Esophagus muscularis mucosa (tissue), 4 donors: ENCODE measurements at regions not wholly inside any gene's neighbourhood (a gene's known extent, or its start where the extent isn't known, plus 50 kb on each side); places are given as distances from the start of the nearest gene placed in this dataset.
"Not testable (repeated sequence)": the region's sequence is repeated elsewhere in the genome, so short reads cannot be mapped to it uniquely, and the experiment has no call there.

Source experiments
- DNase-seq: peaks from one replicate; pipeline ENCODE4 v3.0.0-alpha.2; 2017; ENCODE audit errors: extremely low spot score
- H3K27ac ChIP-seq, 4 donors: fragments of 200-600 bp; sonication (generic); replicated peaks in 1 of 4; 1 replicate in 3 of 4; 2 replicates in 1 of 4; pipeline ENCODE4 v1.5.1; 2016 to 2019; ENCODE audit warnings: mild to moderate bottlenecking in 1 of 4
- H3K27me3 ChIP-seq, 4 donors: fragments of 200-600 bp; sonication (generic); one replicate each; pipeline versions ENCODE4 v1.5.1 to v1.6.0; 2016 to 2019
- H3K36me3 ChIP-seq, 4 donors: fragments of 200-600 bp; sonication (generic); one replicate each; pipeline ENCODE4 v1.5.1; 2016 to 2019
- H3K4me1 ChIP-seq, 4 donors: fragments of 200-600 bp; sonication (generic); one replicate each; pipeline ENCODE4 v1.5.1; 2016 to 2019
- H3K4me3 ChIP-seq, 4 donors: fragments of 200-600 bp; sonication (generic); 1 replicate in 2 of 4; 2 replicates in 2 of 4; pipeline ENCODE4 v1.5.1; 2016 to 2019; ENCODE audit warnings: mild to moderate bottlenecking in 4 of 4, moderate library complexity in 1 of 4
- H3K9me3 ChIP-seq, 4 donors: fragments of 200-600 bp; sonication (generic); 1 replicate in 3 of 4; 2 replicates in 1 of 4; pipeline ENCODE4 v1.5.1; 2016 to 2019
- EP300 ChIP-seq: sonication (generic); formaldehyde crosslinking; IDR thresholded peaks from one replicate; pipeline ENCODE4 v1.6.1; 2017; ENCODE audit warnings: antibody characterized with exemption
- POLR2A ChIP-seq: fragments of 450-650 bp; IDR thresholded peaks from one replicate; pipeline ENCODE4 v1.6.1; 2017; ENCODE audit warnings: antibody characterized with exemption, moderate library complexity, mild to moderate bottlenecking, low read depth
- POLR2AphosphoS5 ChIP-seq, 2 donors: sonication (generic); formaldehyde crosslinking; IDR thresholded peaks; one replicate each; pipeline ENCODE4 v1.6.1; 2017; ENCODE audit warnings: antibody characterized with exemption in 2 of 2
- WGBS: methylation state at CpG from one replicate; pipeline ENCODE4 v1.1.5; 2018; 5-methylcytosine and 5-hydroxymethylcytosine counted together
- intact Hi-C: fragments of 100-400 bp; cut with DNase I; formaldehyde crosslinking; loops from one replicate; pipeline ENCODE4 v1.15.1; 2023
- TF ChIP-seq, protein P1 (sequence below), 3 experiments: fragments of 200-600 bp in 2 of 3; fragments of 450-650 bp in 1 of 3; sonication (generic) in 2 of 3; IDR thresholded peaks; one replicate each; pipeline ENCODE4 v1.5.1; 2017 to 2019; ENCODE audit warnings: antibody characterized with exemption in 3 of 3, mild to moderate bottlenecking in 2 of 3, moderate library complexity in 1 of 3

DNA sequence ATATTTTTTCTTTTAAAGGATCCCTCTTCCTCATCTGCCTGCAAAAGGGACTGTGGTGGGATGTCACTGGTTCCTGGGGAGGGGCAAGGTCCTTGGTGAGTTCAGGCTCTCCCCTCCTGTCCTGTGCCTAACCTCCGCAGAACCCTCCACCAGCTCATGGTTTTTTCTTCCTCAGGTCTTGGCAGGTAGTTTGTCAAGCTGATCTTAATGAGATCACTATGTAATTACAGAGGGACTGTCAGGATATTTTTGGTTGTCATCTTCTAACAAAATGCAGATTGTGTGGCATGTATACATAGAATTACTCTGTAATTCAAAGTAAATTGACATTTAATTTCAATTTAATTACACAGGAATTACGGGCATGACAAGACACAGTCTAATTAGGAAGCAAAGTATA is 150.3 kb upstream of the SEMA6A start:
- H3K27ac ChIP-seq: no peak overlapping the region
- H3K9me3 ChIP-seq: no peaks in the 10 kb centered on the region
- H3K36me3 ChIP-seq: no peaks in the 10 kb centered on the region
- WGBS: 89% methylated on average over 2 of the region's 2 CpGs
- no peak overlapping the region for H3K4me3 ChIP-seq
- no peaks in the 10 kb centered on the region for H3K27me3 ChIP-seq
- H3K4me1 ChIP-seq: peaks cover 0 to 3% (median under 1%) of the 10 kb centered on the region in 4 donors
- intact Hi-C loops: no loop called here
- DNase-seq: no peak
- no peak for TF ChIP-seq POLR2AphosphoS5 (IDR thresholded peaks at IDR 0.05)
- no peak for TF ChIP-seq POLR2A
- TF ChIP-seq EP300: no peak
- TF ChIP-seq, protein P1, sequence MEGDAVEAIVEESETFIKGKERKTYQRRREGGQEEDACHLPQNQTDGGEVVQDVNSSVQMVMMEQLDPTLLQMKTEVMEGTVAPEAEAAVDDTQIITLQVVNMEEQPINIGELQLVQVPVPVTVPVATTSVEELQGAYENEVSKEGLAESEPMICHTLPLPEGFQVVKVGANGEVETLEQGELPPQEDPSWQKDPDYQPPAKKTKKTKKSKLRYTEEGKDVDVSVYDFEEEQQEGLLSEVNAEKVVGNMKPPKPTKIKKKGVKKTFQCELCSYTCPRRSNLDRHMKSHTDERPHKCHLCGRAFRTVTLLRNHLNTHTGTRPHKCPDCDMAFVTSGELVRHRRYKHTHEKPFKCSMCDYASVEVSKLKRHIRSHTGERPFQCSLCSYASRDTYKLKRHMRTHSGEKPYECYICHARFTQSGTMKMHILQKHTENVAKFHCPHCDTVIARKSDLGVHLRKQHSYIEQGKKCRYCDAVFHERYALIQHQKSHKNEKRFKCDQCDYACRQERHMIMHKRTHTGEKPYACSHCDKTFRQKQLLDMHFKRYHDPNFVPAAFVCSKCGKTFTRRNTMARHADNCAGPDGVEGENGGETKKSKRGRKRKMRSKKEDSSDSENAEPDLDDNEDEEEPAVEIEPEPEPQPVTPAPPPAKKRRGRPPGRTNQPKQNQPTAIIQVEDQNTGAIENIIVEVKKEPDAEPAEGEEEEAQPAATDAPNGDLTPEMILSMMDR (IDR thresholded peaks at IDR 0.05): no peak

DNA sequence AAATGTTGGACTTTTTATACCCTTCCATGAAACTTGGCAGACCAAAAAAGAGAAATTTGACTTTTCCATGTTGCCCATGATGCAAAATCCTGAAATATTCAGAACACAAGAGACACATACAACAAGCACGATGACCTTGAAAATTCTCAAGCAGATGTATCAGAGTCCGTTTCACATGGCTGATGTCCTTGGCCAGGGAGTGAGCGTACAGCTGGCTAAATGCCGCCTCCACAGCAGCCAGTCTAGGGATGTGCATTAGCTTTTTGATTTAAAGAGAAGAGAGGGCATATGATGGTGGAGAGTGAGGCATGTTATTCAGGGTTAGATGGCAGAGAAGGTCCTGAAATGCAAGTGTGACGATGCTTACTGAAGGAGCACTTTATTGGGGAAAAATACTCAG is 148.0 kb upstream of the SEMA6A start:
- intact Hi-C loops: no loop called here
- WGBS: 93% methylated on average over 5 of the region's 5 CpGs
- TF ChIP-seq POLR2A (no peak), EP300 (no peak), POLR2AphosphoS5 (IDR thresholded peaks at IDR 0.05) (no peak)
- TF ChIP-seq, protein P1 (IDR thresholded peaks at IDR 0.05): no peak

DNA sequence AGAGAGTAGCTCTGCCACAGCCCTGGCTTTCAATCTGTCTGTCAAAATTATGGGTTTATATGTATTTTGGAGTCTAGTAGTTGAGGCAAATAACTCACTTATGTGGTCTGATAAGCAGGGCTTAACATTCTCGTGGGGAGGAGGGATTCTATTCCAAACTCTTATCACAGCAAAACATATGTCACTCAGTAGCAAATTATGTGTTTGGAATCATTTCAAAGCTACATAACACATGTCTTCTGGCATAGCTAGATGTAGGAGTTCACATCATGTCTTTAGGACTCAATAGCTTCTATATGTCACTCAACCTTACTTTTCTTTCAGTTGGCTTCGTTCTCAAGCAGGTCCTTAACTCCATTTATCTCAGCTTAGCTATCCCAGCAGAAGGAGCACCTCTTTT is 144.5 kb upstream of the SEMA6A start:
- Histone ChIP-seq H3K36me3 (no peaks in the 10 kb centered on the region), H3K27me3 (no peaks in the 10 kb centered on the region), H3K27ac (no peak overlapping the region), H3K4me3 (no peak overlapping the region), H3K9me3 (no peaks in the 10 kb centered on the region), H3K4me1 (no peaks in the 10 kb centered on the region)
- intact Hi-C loops: no loop called here
- 88% methylated on average over 2 of the region's 2 CpGs for WGBS
- no peak for DNase-seq
- no peak for TF ChIP-seq POLR2A
- TF ChIP-seq EP300: no peak
- TF ChIP-seq, protein P1 (IDR thresholded peaks at IDR 0.05): no peak
- TF ChIP-seq POLR2AphosphoS5 (IDR thresholded peaks at IDR 0.05): no peak

More for the DNA sequence above, 148.0 kb upstream of the SEMA6A start:
- H3K27me3 ChIP-seq: no peaks in the 10 kb centered on the region
- no peaks in the 10 kb centered on the region for H3K36me3 ChIP-seq
- no peaks in the 10 kb centered on the region for H3K9me3 ChIP-seq
- H3K27ac ChIP-seq: no peak overlapping the region
- no peak overlapping the region for H3K4me3 ChIP-seq
- peaks cover 0 to 3% (median 0%) of the 10 kb centered on the region in 4 donors for H3K4me1 ChIP-seq
- DNase-seq: no peak

DNA sequence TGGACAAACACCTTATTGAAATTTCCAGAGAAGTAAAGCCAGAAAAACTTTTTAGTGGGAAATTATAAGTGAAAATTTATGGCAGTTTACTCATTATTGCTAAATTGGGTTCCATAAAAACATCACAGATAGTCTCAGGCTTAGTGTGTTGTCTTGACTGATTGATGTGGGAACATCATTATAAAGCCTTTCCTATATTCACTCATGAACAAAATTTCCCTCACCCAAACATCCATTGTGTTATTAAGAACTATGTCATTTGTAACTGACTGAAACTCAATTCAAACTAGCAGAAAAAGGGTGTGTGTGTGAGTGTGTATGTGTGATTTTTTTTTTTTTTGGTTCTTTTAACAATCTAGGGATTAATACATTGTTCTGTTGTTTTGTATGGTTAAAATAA is 143.7 kb upstream of the SEMA6A start:
- Histone ChIP-seq H3K4me3 (no peak overlapping the region), H3K27ac (no peak overlapping the region), H3K27me3 (no peaks in the 10 kb centered on the region), H3K36me3 (no peaks in the 10 kb centered on the region), H3K9me3 (no peaks in the 10 kb centered on the region), H3K4me1 (no peaks in the 10 kb centered on the region)
- DNase-seq: no peak
- intact Hi-C loops: no loop called here
- TF ChIP-seq POLR2A (no peak), EP300 (no peak), POLR2AphosphoS5 (IDR thresholded peaks at IDR 0.05) (no peak)
- TF ChIP-seq, protein P1 (IDR thresholded peaks at IDR 0.05): no peak

DNA sequence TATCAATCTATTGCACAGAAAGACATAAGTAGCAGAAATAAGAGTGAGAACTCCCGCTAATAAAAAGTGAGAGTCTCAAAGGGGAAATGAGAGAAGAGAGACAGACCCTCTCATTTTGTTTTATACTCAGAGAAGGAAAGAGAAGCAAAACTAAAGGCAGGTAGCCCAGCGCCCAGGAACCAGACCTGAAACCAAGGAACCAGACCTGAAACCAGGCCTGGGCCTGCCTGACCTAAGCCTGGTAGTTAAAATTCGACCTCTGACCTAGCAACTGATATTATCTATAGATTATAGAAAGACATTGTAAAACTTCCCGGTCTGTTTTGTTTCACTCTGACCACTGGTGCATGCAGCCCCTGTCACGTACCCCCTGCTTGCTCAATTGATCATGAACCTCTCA is 134.5 kb upstream of the SEMA6A start:
- TF ChIP-seq POLR2AphosphoS5 (IDR thresholded peaks at IDR 0.05) (no peak), EP300 (no peak), POLR2A (no peak)
- TF ChIP-seq, protein P1 (IDR thresholded peaks at IDR 0.05): no peak
- Histone ChIP-seq H3K9me3 (no peaks in the 10 kb centered on the region), H3K36me3 (no peaks in the 10 kb centered on the region), H3K4me1 (no peaks in the 10 kb centered on the region), H3K4me3 (no peak overlapping the region), H3K27ac (no peak overlapping the region), H3K27me3 (no peaks in the 10 kb centered on the region)
- intact Hi-C loops: no loop called here
- 90% methylated on average over 5 of the region's 5 CpGs for WGBS
- no peak for DNase-seq

DNA sequence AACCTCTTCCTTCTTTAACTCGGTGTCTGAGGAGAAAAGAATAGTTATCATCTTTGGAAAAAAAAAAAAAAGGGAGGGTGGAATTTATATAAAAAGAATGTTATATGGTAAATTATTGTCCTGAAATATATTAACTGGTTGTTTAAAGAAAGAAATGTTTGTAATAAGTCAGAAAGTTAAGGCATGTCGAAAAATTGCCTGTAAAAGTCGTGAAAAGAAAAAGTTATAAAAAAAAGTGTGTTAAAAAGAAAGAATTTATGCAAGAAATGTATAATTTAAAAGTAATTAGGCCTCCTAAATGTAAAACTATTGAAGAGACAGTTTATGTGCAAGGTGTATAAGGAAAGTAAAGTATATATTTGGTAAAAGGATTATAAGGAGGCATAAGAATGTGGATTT is 130.5 kb upstream of the SEMA6A start:
- H3K36me3 ChIP-seq, H3K4me3 ChIP-seq, H3K27me3 ChIP-seq, DNase-seq, H3K4me1 ChIP-seq, H3K9me3 ChIP-seq, intact Hi-C loops, H3K27ac ChIP-seq: not testable (repeated sequence)
- 92% methylated on average over 3 of the region's 3 CpGs for WGBS
